ENCODE measurements at regions not wholly inside any gene's neighbourhood (a gene's known extent, or its start where the extent isn't known, plus 50 kb on each side); places are given as distances from the start of the nearest gene placed in this dataset.

DNA sequence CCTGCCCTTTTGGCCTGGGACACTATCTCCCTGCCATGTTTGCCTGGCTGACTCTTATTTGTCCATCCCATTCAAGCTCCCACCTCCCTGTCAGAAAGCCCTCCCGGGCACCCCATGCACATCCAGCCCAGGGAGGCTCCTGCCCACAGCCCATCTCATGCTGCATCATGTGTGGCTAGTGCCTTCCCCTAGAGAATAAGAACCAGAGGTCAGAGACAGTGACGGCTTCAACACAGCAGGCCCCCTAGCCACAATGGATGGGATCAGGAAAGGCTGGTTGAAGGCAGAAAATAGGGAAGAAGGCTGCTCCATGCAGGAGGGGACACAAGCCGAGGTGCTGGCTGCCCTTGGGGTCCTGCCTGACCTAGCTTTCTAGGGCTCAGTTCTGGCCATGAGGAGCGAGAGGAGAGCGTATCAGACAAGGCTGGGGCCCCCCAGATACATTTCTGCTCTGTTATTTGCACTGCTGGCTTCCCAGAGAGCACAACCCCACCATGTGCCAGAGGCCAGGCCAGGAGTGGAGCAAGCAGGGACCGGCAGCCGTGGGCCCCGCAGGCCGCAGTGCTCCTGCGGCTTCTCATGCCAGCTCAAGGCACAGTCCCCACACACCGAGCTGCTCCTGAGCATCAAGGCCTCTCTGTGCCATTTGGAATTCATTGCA is 161.1 kb upstream of the ZMIZ1 start:
- peaks cover 3 to 12% (median 9%) of the 10 kb centered on the region in 3 donors for H3K4me1 ChIP-seq (ENCODE audit: control insufficient read depth in 3 of 3, insufficient read depth in 3 of 3, low read length in 3 of 3)
- peaks cover 0 to 3% (median 0%) of the 10 kb centered on the region in 3 donors for H3K27me3 ChIP-seq (ENCODE audit: control insufficient read depth in 3 of 3, insufficient read depth in 3 of 3, low read length in 3 of 3)
- no peaks in the 10 kb centered on the region for H3K9me3 ChIP-seq (ENCODE audit: control insufficient read depth in 3 of 3, low read length in 3 of 3)
- H3K4me3 ChIP-seq (ENCODE audit: low read length in 3 of 3), result no peak overlapping the region
- H3K27ac ChIP-seq (ENCODE audit: low read depth, low read length), result no peak overlapping the region
- H3K36me3 ChIP-seq (ENCODE audit: control insufficient read depth in 3 of 3, insufficient read depth in 3 of 3, low read length in 3 of 3), result no peaks in the 10 kb centered on the region
- no peak overlapping the region for H3K9ac ChIP-seq (ENCODE audit: low read depth in 1 of 3, low read length in 3 of 3)

DNA sequence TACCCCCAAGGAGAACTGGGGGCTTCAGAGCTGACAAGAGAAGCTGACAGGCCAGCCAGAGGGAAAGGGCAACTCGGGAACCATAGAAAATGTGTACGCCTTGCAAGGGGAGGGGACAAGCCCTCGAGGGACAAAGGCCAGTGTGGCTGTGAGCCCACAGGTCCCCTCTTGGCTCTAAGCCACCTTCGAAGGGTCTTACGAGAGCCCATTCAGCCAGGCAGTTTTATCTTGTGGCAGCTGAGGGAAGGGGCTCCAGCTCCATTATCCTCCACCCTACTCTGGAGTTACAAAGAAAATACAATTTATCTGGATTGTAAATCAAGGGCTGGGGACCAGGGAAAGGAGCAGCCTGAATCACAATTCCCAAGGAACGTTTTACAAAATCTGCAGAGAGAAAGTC is 159.5 kb upstream of the ZMIZ1 start:
- no peak overlapping the region for H3K4me3 ChIP-seq (ENCODE audit: low read length in 3 of 3)
- peaks cover 3 to 13% (median 10%) of the 10 kb centered on the region in 3 donors for H3K4me1 ChIP-seq (ENCODE audit: control insufficient read depth in 3 of 3, insufficient read depth in 3 of 3, low read length in 3 of 3)
- no peak overlapping the region for H3K9ac ChIP-seq (ENCODE audit: low read depth in 1 of 3, low read length in 3 of 3)
- H3K27ac ChIP-seq (ENCODE audit: low read depth, low read length), result no peak overlapping the region
- no peaks in the 10 kb centered on the region for H3K9me3 ChIP-seq (ENCODE audit: control insufficient read depth in 3 of 3, low read length in 3 of 3)
- H3K36me3 ChIP-seq (ENCODE audit: control insufficient read depth in 3 of 3, insufficient read depth in 3 of 3, low read length in 3 of 3), result no peaks in the 10 kb centered on the region
- H3K27me3 ChIP-seq (ENCODE audit: control insufficient read depth in 3 of 3, insufficient read depth in 3 of 3, low read length in 3 of 3), result peaks cover 0 to 3% (median 0%) of the 10 kb centered on the region in 3 donors

DNA sequence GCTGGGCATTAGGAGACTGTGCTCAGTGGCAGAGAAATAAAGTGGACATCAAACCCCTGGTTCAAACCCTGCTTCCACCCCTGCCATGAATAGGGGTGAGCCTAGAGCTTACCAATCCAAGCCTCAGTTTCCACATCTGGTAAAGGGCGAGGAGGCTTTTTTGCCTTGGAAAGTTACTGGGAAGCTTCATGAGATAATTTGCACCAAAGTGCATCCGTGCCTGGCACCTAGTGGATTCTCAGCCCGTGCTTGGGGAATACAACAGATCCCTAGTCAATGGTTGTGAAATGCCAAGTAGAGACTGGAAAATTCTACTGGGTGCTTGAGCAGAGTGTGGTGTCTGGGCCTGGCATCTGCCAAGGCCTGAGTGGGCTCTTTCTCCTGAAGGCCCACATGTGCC is 158.7 kb upstream of the ZMIZ1 start:
- H3K9me3 ChIP-seq (ENCODE audit: control insufficient read depth in 3 of 3, low read length in 3 of 3), result no peaks in the 10 kb centered on the region
- peaks cover 3 to 16% (median 15%) of the 10 kb centered on the region in 3 donors for H3K4me1 ChIP-seq (ENCODE audit: control insufficient read depth in 3 of 3, insufficient read depth in 3 of 3, low read length in 3 of 3)
- no peak overlapping the region for H3K4me3 ChIP-seq (ENCODE audit: low read length in 3 of 3)
- no peaks in the 10 kb centered on the region for H3K36me3 ChIP-seq (ENCODE audit: control insufficient read depth in 3 of 3, insufficient read depth in 3 of 3, low read length in 3 of 3)
- no peak overlapping the region for H3K9ac ChIP-seq (ENCODE audit: low read depth in 1 of 3, low read length in 3 of 3)
- H3K27me3 ChIP-seq (ENCODE audit: control insufficient read depth in 3 of 3, insufficient read depth in 3 of 3, low read length in 3 of 3), result peaks cover 0 to 3% (median 0%) of the 10 kb centered on the region in 3 donors
- H3K27ac ChIP-seq (ENCODE audit: low read depth, low read length), result no peak overlapping the region

DNA sequence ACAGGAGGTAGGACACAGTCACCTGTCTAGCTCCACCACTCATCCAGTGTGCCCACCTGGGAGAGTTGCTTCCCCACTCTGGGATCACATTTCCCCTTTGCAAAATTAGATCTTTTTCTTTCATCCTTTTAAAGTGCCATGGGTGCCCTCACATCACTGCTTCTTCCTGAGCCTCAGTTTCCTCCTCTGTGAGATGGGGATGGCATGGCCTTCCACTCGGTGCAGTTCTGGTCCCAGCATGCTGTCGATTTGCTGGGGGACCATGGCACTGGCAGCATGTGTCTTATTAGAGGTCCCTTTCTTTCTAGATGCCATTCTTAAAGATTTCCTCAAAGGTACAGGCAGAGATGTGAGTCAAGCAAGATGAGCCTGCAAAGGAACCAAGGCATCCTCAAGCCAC is 158.3 kb upstream of the ZMIZ1 start:
- H3K4me1 ChIP-seq (ENCODE audit: control insufficient read depth in 3 of 3, insufficient read depth in 3 of 3, low read length in 3 of 3), result peaks cover 3 to 16% (median 15%) of the 10 kb centered on the region in 3 donors
- no peak overlapping the region for H3K27ac ChIP-seq (ENCODE audit: low read depth, low read length)
- H3K36me3 ChIP-seq (ENCODE audit: control insufficient read depth in 3 of 3, insufficient read depth in 3 of 3, low read length in 3 of 3), result no peaks in the 10 kb centered on the region
- H3K9ac ChIP-seq (ENCODE audit: low read depth in 1 of 3, low read length in 3 of 3), result no peak overlapping the region
- H3K4me3 ChIP-seq (ENCODE audit: low read length in 3 of 3), result no peak overlapping the region
- H3K27me3 ChIP-seq (ENCODE audit: control insufficient read depth in 3 of 3, insufficient read depth in 3 of 3, low read length in 3 of 3), result peaks cover 0 to 3% (median 0%) of the 10 kb centered on the region in 3 donors
- no peaks in the 10 kb centered on the region for H3K9me3 ChIP-seq (ENCODE audit: control insufficient read depth in 3 of 3, low read length in 3 of 3)

DNA sequence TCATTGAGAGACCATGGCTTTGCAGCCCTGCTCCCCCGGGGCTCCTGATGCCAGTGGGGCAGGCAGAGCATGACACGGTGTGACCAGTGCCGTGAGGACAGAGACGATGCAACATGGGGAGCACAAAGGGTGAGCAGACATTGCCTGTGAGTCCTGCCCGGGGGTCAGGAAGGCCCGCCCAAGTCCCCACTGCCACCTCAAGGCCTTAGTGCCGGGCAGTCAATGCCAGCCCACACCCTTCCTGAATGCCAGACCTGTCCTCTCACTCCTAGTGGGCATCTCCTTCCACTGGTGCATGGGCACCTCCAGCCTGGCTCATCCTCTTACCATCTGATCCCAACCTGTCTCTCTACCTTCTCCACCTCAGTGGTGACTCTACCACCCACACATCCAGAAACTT is 157.9 kb upstream of the ZMIZ1 start:
- H3K4me3 ChIP-seq (ENCODE audit: low read length in 3 of 3), result no peak overlapping the region
- no peaks in the 10 kb centered on the region for H3K9me3 ChIP-seq (ENCODE audit: control insufficient read depth in 3 of 3, low read length in 3 of 3)

DNA sequence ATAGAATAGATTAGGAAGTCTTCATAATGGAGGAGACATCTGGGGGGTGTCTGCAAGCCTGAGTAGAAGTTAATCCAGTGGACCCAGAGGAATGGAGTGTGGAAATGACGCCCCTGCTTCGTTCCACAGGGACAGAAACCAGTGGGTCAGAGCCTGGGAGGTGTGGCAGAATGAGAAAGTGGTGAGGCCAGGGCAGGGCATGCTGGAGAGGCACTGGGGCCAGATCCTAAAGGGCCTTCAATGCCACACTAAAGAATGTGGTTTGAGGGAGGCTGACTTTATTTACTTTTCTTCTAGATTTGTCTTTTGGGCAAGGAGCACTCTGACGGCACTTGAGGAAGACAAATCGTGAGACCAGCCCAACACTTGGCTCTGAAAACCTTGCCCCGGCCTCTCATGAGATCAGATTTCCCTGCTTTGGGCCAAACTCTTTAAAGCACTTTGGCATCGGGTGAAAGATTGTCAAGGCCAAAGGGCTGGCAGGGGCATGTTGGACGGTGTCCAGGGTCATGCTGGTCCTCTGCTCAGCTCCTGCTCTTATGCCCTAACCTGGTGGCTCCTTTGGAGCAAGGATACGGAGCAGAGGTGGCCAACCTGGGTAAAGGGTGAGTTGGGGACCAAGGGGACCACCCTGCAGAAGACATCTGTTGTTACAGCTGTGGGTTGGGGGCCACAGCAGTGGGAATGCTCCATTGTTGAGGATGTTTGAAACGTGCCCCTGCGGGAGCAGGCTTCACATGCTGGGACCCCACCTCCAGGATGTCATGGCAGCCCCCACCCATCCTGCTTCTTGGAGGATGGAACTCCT is 157.0 kb upstream of the ZMIZ1 start:
- peaks cover 3 to 15% (median 14%) of the 10 kb centered on the region in 3 donors for H3K4me1 ChIP-seq (ENCODE audit: control insufficient read depth in 3 of 3, insufficient read depth in 3 of 3, low read length in 3 of 3)
- H3K9ac ChIP-seq (ENCODE audit: low read depth in 1 of 3, low read length in 3 of 3), result no peak overlapping the region
- H3K36me3 ChIP-seq (ENCODE audit: control insufficient read depth in 3 of 3, insufficient read depth in 3 of 3, low read length in 3 of 3), result no peaks in the 10 kb centered on the region

More for the DNA sequence above, 157.9 kb upstream of the ZMIZ1 start:
- H3K36me3 ChIP-seq (ENCODE audit: control insufficient read depth in 3 of 3, insufficient read depth in 3 of 3, low read length in 3 of 3), result no peaks in the 10 kb centered on the region
- peaks cover 3 to 15% (median 14%) of the 10 kb centered on the region in 3 donors for H3K4me1 ChIP-seq (ENCODE audit: control insufficient read depth in 3 of 3, insufficient read depth in 3 of 3, low read length in 3 of 3)
- H3K9ac ChIP-seq (ENCODE audit: low read depth in 1 of 3, low read length in 3 of 3), result no peak overlapping the region
- H3K27me3 ChIP-seq (ENCODE audit: control insufficient read depth in 3 of 3, insufficient read depth in 3 of 3, low read length in 3 of 3), result peaks cover 0 to 3% (median 0%) of the 10 kb centered on the region in 3 donors
- H3K27ac ChIP-seq (ENCODE audit: low read depth, low read length), result no peak overlapping the region

DNA sequence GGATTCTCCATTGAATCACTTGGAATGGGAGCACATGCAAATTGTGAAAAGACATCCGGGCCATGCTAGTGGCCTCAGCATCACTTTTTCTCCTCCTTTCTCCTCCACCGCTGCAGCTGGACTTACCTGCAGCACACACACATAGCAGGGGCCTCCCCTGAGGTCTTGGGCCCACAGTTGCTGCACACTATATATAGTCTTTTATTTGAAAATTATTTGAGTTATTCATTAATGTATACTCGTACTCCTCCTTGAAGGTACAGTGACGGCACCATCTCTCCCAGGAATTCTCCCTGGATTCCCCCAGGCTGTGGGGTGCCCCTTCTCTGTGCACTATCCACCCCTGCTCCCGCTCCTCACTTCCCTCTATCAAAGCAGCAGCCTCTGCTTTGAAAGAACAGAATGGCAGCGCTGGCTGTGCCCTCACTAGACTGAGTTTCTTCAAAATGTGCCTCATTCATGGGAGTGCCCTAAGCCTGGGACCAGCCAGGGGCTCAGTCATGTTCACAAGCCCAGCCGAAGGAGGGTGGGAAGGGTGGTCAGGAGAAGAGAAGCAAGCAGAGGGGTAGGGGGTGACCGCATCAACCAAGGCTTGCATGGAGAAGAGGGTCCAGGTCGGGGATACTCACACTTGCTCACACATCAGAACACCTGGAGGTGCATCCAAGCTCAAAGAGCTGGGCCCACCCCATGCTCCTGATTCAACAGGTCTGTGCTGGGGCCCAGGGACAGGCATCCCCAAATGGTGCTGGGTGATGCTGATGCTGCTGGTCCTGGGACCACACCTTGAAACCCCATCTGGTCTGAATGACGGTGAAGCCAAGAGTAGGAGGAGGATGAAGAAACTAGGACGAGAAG is 156.2 kb upstream of the ZMIZ1 start:
- Histone ChIP-seq H3K4me3 (ENCODE audit: low read length in 3 of 3) (no peak overlapping the region), H3K4me1 (ENCODE audit: control insufficient read depth in 3 of 3, insufficient read depth in 3 of 3, low read length in 3 of 3) (peaks cover 3 to 15% (median 14%) of the 10 kb centered on the region in 3 donors), H3K36me3 (ENCODE audit: control insufficient read depth in 3 of 3, insufficient read depth in 3 of 3, low read length in 3 of 3) (no peaks in the 10 kb centered on the region), H3K9me3 (ENCODE audit: control insufficient read depth in 3 of 3, low read length in 3 of 3) (no peaks in the 10 kb centered on the region), H3K27ac (ENCODE audit: low read depth, low read length) (no peak overlapping the region), H3K27me3 (ENCODE audit: control insufficient read depth in 3 of 3, insufficient read depth in 3 of 3, low read length in 3 of 3) (peaks cover 0 to 2% (median 0%) of the 10 kb centered on the region in 3 donors), H3K9ac (ENCODE audit: low read depth in 1 of 3, low read length in 3 of 3) (no peak overlapping the region)

More for the DNA sequence above, 157.0 kb upstream of the ZMIZ1 start:
- no peak overlapping the region for H3K4me3 ChIP-seq (ENCODE audit: low read length in 3 of 3)
- peaks cover 0 to 3% (median 0%) of the 10 kb centered on the region in 3 donors for H3K27me3 ChIP-seq (ENCODE audit: control insufficient read depth in 3 of 3, insufficient read depth in 3 of 3, low read length in 3 of 3)
- H3K27ac ChIP-seq (ENCODE audit: low read depth, low read length), result no peak overlapping the region
- no peaks in the 10 kb centered on the region for H3K9me3 ChIP-seq (ENCODE audit: control insufficient read depth in 3 of 3, low read length in 3 of 3)

DNA sequence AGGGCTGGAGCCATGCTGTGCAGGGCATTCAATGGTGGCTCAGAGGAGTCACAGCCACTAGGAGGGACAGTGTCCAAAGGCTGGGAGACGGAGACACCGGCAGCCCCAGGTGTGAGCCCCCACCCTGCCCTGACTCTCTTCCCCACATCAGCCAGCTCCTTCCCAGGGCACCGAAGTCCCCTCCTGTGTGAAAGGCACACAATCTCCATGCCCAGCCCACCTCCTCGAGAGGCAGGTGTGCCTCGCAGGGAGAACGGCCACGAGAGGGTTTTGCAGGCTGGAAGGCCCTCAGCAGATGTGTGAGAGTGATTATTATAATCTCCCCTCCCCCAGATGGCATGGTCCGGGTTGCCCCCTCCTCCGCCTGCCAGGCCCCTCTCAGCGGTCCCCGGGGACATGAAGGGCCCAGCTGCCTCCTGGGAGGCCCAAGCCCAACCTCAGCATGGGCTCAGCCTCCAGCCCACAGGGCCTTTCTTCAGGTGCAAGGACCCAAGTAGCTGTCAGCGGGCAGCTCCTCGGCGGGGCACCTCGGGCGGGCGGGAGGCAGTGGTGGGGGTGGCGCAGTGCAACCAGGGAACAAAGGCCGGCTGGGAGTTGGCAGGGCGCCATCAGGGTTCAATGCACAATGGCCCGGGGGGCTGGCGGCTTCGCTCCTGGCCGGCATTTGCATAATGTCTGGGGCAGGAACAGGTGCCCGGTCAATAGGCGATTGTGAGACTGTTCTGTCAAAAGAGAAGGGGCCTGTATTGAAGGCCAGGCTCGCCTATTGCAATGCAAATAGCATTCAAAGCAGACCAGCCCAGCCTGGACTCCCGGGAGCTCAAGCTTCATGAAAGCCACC is 155.3 kb upstream of the ZMIZ1 start:
- no peaks in the 10 kb centered on the region for H3K27me3 ChIP-seq (ENCODE audit: control insufficient read depth in 3 of 3, insufficient read depth in 3 of 3, low read length in 3 of 3)
- H3K9ac ChIP-seq (ENCODE audit: low read depth in 1 of 3, low read length in 3 of 3), result no peak overlapping the region
- H3K9me3 ChIP-seq (ENCODE audit: control insufficient read depth in 3 of 3, low read length in 3 of 3), result no peaks in the 10 kb centered on the region
- no peaks in the 10 kb centered on the region for H3K36me3 ChIP-seq (ENCODE audit: control insufficient read depth in 3 of 3, insufficient read depth in 3 of 3, low read length in 3 of 3)
- no peak overlapping the region for H3K4me3 ChIP-seq (ENCODE audit: low read length in 3 of 3)
- H3K4me1 ChIP-seq (ENCODE audit: control insufficient read depth in 3 of 3, insufficient read depth in 3 of 3, low read length in 3 of 3), result peaks cover 3 to 15% (median 14%) of the 10 kb centered on the region in 3 donors
- no peak overlapping the region for H3K27ac ChIP-seq (ENCODE audit: low read depth, low read length)

DNA sequence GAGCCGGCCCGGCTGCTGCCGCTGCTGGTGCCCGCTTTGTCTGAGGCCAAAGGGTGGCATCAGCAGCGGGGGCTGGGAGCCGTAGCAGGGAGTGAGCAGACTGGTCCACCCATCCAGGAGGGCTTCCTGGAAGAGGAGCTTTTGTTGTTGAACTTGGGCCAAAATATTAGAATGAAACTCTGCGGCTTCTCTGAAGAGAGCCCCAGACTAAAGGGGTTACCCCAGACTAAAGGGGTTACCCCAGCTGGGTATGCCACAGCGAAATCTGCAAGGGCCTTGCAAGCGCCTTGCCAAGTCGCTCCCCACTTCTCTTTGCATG is 154.7 kb upstream of the ZMIZ1 start:
- Histone ChIP-seq H3K27ac (ENCODE audit: low read depth, low read length) (no peak overlapping the region), H3K36me3 (ENCODE audit: control insufficient read depth in 3 of 3, insufficient read depth in 3 of 3, low read length in 3 of 3) (no peaks in the 10 kb centered on the region), H3K27me3 (ENCODE audit: control insufficient read depth in 3 of 3, insufficient read depth in 3 of 3, low read length in 3 of 3) (no peaks in the 10 kb centered on the region), H3K4me1 (ENCODE audit: control insufficient read depth in 3 of 3, insufficient read depth in 3 of 3, low read length in 3 of 3) (peaks cover 3 to 15% (median 14%) of the 10 kb centered on the region in 3 donors), H3K9ac (ENCODE audit: low read depth in 1 of 3, low read length in 3 of 3) (no peak overlapping the region), H3K4me3 (ENCODE audit: low read length in 3 of 3) (no peak overlapping the region), H3K9me3 (ENCODE audit: control insufficient read depth in 3 of 3, low read length in 3 of 3) (no peaks in the 10 kb centered on the region)
